HL-60 (cell line): ENCODE measurements at regions not wholly inside any gene's neighbourhood (a gene's known extent, or its start where the extent isn't known, plus 50 kb on each side); places are given as distances from the start of the nearest gene placed in this dataset.

Source experiments
- CTCF ChIP-seq: IDR thresholded peaks from one replicate; pipeline ENCODE4 v1.5.1; 2011; ENCODE audit warnings: low read length, control low read depth, inconsistent platforms; ENCODE audit not compliant: insufficient read depth
- GABPA ChIP-seq: IDR thresholded peaks from 2 replicates; pipeline ENCODE4 v1.6.1; 2012; ENCODE audit warnings: low read depth
- POLR2AphosphoS5 ChIP-seq: IDR thresholded peaks from 2 replicates; pipeline ENCODE4 v1.6.1; 2012; ENCODE audit warnings: low read depth
- REST ChIP-seq: IDR thresholded peaks from 2 replicates; pipeline ENCODE4 v1.6.1; 2012; ENCODE audit warnings: low read depth; ENCODE audit not compliant: insufficient replicate concordance

GRCh38 chr12:115456946-115457689 lies 773.1 kb upstream of the TBX3 start:
- no peak for TF ChIP-seq REST
- TF ChIP-seq CTCF: no peak
- TF ChIP-seq GABPA: no peak
- no peak for TF ChIP-seq POLR2AphosphoS5
